ENCODE measurements at regions not wholly inside any gene's neighbourhood (a gene's known extent, or its start where the extent isn't known, plus 50 kb on each side); places are given as distances from the start of the nearest gene placed in this dataset.

GRCh38 chr14:39755269-39755878 is 323.1 kb upstream of the FBXO33 start:
- no peak for TF ChIP-seq EP300 (IDR thresholded peaks at IDR 0.05)
- TF ChIP-seq CTCF (IDR thresholded peaks at IDR 0.05) = no peak
- no peak for TF ChIP-seq POLR2AphosphoS5 (IDR thresholded peaks at IDR 0.05)
- no peak for TF ChIP-seq POLR2A (IDR thresholded peaks at IDR 0.05)

All from stomach (tissue), 4 donors.